Stimulated activated CD4-positive, alpha-beta T cell treated with anti-CD3 and anti-CD28 coated beads, Interleukin-4, amount 100 ng/mL, for 1 hour (primary cell): ENCODE measurements at regions not wholly inside any gene's neighbourhood (a gene's known extent, or its start where the extent isn't known, plus 50 kb on each side); places are given as distances from the start of the nearest gene placed in this dataset.

Experiments
- DNase-seq: peaks from one replicate; pipeline ENCODE4 v3.0.0-alpha.2; 2020

DNA sequence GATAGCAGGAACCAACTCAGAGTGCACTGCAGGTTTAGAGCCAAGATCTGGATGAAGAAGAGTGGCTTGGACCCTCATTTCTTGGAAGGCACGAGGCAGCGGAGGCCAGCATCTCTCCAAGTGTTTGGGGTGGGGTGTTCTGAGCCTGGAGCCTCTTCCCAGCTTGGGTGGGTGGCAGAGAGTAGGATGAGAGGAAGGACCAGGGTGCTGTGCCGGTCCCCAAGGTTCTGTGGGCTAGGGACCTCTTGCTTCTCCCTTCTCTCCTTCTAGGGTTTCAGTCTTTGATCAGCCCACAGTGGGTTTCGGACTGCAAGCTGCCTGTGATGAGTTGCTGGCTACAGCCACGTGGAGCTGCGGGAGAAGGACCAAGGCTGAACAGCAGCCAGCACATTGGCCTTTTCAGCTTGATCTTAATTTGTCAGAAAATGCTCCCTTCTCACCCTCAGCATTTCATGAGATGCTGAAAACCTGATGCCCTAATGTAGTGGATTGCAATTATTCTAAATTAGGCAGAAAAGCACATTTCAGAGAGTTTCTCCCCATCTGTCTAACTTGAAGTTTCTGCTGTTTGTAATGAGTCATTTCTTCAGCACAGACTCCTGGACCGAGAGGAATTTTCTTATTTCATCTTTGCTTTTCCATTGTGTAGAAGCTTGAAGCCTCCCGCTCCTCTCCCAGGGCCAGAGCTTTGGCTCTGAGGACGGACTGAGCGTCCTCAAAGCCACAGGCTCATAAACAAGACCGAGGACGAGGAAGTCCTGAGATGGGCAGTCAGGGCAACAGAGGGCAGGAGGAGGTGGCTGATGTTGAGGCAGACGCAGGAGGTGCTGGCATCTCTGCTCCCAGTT, 99.1 kb upstream of the HDAC4 start:
- DNase-seq = no peak

DNA sequence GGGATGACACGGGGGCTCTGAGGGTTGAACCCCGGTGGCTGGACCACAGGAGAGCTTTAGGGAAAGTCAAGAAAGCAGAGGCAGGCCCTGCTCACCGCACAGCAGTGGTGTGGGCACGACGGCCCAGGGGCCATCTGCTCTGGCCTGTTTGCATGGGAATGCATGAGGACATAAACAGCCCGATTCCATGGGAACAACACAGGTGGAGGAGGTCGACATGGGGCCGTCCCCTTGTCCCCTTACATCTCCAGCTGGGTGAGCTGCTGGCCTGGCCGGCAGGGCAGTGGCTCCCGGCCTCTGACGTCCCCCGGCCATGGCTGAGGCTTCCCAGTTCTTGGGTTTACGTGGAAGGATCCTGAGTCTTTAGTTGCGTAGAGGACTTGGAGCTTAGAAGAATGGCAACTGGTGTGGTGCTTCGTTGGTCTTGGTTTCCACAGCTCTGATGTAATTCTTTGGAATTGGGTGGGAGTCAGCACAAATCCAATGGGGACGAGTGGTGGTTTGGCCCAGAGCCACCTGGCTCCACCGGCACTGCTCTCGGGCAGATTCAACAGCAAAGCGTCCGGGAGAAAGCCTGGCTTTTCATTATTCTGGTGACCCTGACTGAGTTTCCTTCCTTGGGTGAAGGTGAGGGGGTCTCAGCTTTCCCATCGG, 98.3 kb upstream of the HDAC4 start:
- no peak for DNase-seq

DNA sequence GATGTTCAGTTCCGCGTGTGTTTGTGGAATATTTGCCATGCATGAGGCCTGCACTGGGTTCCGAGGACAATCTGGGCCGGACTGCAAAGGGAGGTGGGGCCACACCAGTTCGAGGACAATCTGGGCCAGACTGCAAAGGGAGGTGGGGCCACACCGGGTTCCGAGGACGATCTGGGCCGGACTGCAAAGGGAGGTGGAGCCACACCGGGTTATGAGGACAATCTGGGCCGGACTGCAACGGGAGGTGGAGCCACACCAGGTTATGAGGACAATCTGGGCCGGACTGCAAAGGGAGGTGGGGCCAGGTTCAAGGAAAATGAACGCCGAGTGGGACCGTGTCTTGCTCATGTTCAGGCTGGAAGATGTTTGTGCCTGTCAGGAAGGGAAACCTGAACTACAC, 97.8 kb upstream of the HDAC4 start:
- no peak for DNase-seq

- no peak for DNase-seq
These were observed 95.9 kb upstream of the HDAC4 start for GRCh38 chr2:239496700-239497099.

DNA sequence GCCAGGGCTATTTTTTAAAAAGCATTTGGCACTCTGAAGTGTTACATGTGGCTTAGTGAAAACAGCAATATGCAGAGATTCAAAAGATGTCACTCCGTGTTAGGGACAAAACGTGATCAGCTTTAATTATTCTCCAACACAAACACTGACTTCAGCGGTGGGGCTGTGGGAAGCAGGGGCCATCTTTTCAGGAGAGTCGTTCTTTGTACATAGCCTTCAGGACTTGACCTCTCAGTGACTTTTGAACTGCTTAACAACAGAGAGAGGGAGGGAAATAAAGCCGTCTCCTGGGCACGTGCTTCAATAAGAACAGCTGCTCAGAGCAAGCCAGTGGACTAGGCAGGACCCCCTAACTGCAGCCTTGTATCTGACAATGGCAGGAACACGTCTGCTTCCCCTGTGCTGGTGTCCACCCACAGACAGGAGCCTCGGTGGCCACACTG, 95.0 kb upstream of the HDAC4 start:
- DNase-seq = no peak

- no peak for DNase-seq
These were observed 94.4 kb upstream of the HDAC4 start for GRCh38 chr2:239495175-239495574.

DNA sequence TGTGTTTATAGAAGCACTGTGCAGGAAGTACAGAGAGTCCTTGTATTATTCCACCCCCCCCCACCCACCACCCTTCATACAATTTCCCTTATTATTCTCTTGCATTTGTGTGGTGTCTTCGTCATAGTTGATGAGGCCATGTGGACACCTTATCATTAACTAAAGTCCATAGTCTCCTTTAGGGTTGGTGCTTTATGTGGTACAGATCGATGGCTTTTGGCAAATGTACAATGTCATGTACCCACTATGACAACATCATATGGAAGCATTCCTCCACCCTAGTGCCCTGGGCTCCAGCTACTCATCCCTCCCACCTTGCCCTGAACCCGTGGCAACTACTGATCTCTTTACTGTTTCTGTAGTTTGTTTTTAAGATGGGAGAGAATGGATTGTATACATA, 93.8 kb upstream of the HDAC4 start:
- DNase-seq = no peak

DNA sequence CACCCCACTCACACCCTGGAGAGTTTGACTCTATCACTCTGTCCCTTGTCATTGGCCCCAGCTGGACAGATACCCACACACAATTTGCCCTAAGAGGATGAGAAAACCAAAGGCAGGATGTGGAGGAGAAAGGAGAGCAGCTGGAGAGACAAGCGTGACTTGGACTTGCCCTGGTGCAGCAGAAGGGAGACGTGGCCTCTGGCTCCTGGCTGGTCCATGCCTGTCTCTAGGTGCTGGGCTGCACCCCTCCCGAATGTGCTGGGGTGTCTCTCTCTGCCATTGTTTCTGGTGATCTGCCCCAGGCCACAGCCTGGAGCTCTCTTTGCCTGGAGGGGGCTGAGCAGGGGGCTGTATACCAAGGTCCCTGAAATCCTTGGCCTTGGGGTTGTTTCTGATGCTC, 88.7 kb upstream of the HDAC4 start:
- DNase-seq = no peak

- DNase-seq = no peak
These were observed 87.3 kb upstream of the HDAC4 start for GRCh38 chr2:239488125-239488524.

GRCh38 chr2:239487272-239487671, 86.5 kb upstream of the HDAC4 start:
- DNase-seq = no peak

DNA sequence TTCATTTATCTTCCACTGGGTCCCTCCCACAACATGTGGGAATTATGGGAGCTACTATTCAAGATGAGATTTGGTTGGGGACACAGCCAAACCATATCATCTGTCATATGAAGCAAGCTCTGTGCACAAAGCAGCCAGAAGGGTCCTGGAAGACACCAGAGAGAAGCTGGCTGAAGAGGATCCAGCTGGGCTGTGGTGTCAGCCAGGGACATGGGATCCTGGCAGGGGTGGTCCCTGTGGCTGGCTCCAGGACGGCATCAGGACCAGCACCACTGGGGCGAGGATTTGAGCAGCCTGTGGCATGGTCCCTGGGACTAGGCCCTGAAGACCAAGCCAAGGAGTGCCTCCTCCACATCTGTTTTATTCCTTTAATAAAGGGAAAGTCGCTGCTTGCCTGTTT, 84.8 kb upstream of the HDAC4 start:
- no peak for DNase-seq

DNA sequence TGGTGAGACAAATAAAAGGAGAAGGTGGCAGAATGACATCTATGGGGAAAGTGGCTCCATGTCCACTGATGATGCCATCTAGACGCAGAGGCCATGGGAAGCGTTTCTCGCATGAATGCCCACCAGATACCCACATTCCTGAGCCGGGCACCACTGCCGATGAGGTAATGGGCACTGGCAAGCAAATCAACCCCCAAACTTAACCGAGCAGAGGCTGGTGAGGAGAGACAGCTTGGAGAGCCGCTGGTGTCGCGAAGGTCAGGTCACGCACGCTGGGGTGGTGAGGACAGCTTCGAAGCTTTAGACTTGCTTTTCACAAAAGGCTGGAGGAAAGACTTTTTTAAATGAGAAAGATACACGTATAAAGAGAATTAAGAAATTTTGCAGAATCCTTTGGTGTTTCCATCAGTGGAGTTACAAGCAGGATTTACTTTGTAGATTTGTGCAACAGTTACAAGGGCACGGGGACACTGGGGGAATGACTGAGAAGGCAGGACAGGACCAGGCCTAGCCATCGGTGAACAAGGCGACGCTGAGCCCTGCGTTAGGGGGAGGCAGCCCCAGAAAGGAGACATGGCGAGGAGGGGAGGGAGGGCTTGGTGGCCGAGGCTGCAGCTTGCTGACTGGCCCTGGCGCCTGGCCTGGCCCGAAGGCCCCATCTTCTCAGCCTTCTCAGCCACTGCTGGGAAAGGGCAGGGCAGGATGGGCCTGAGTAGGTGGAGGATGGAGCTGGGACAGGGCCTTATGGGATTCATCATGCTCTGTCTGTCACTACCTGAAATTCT, 83.9 kb upstream of the HDAC4 start:
- DNase-seq = no peak

DNA sequence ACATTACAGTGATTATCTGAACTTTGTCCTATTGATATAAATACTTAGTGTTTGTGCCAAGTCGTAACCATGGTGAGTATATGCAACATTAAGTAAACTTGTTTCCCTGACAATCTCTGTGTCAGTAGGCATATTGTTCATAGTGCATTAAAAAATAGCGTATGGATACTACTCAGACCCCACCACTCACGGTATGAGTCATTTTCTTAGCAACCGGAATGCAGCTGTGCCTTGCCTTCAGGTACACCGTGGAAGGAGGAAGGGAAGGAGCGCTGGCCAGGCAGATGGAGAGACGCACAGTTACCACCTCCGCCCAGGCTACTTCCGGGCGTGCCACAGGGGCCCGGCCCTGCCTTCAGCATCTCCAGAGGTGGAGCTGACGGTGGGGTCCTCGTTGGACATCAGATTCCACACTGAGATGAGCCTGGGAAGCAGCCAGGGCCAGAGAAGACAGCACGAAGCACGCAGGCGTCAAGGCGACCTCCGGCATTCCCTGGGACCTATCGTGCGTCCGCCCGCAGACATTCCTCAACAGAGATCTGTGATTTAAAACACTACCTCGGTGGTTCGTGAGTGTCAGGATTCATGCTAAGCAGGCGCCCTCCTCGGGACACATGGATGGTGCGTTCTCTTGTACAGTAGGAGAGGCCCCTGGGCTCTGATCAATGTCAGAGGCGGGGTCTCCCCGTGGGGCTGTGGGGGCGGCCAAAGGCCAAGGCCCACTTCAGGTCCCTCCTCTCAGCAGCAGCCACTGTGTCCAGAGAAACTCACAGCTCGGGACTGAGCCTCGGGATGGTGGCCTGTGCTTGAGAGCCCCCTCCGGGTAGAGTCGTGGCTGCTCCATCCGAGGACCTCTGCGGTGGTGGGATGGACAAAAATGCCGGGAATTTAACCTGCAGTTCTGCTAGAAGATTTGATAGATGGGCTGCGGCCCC, 82.2 kb upstream of the HDAC4 start:
- no peak for DNase-seq

- no peak for DNase-seq
These were observed 78.7 kb upstream of the HDAC4 start for GRCh38 chr2:239479471-239479870.

GRCh38 chr2:239477591-239477990, 76.8 kb upstream of the HDAC4 start:
- DNase-seq = no peak

DNA sequence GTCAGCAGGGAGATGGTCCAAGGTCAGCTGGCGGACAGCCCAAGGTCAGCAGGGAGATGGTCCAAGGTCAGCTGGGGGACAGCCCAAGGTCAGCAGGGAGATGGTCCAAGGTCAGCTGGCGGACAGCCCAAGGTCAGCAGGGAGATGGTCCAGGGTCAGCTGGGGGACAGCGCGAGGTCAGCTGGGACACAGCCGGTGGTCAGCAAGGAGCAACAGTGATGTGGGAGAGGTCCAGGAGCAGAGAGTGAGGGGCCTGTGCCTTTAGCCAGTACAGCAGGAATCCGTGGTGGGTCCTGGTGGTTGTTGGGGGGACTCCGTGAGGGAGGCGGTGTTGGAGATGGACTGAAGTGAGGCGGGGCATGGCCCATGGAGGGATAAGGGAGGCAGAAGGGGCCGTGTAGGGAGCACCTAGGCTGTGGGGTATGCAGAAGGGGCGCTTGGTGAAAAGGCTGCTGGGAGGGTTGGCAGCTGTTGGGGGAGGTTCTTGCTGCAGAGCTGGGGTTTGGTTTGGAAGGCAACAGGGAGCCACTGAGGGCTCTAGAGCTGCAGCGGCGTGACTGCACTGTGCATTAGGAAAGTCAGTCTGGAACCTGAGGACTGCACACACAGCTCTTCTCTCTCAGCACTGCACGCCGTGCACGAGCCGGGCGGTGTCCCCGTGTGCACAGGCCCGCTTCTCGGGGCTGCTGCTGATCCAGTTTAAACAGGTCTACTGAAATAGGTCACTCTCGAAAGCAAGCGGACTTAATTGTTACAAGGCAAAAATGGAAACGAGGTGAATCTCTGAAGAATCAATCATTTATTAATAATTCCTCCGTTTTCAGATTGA, 76.2 kb upstream of the HDAC4 start:
- DNase-seq = no peak

- DNase-seq = no peak
These were observed 75.4 kb upstream of the HDAC4 start for GRCh38 chr2:239476029-239476756.

DNA sequence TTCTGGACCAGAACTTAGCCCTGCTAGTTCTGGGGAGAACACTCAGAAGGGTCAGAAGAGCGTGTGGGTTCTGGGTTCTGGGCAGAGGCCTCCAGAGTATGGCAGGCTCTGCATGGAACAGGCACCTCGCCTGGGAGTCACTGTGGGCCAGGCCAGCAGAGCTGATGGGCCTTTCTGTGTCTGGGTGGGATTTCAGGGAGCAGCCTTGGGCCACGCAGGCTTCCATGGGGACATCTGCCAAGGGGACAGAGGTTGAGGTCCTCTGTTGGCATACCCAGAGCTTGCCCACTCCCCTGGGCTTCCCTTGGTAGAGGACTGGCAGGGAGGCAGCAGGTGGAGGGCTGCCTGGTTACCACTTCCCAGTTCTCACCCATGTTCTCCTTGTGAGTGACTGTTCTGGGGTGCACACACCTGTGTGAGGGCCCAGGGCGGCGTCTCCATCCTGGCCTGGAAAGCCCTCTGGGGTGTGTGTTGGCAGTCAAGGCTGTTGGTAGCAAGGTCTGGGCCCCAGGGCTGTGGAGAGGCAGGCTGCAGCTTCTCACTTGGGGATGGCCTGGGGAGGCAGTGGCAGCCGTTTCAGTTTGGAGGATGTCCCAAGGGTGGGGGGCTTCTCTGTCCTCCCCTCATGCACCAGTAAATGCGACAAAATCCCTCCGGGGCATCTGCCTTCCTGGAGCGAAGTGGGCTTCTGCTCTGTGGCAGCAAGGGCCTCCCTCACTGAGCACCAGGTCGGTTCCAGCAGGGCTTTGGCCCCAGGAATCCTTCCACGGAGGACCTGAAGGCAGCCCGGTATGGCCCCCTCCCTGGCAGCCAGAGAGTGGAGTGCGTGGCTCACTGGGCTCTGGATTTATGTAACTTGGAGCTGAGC, 74.6 kb upstream of the HDAC4 start:
- DNase-seq = no peak

DNA sequence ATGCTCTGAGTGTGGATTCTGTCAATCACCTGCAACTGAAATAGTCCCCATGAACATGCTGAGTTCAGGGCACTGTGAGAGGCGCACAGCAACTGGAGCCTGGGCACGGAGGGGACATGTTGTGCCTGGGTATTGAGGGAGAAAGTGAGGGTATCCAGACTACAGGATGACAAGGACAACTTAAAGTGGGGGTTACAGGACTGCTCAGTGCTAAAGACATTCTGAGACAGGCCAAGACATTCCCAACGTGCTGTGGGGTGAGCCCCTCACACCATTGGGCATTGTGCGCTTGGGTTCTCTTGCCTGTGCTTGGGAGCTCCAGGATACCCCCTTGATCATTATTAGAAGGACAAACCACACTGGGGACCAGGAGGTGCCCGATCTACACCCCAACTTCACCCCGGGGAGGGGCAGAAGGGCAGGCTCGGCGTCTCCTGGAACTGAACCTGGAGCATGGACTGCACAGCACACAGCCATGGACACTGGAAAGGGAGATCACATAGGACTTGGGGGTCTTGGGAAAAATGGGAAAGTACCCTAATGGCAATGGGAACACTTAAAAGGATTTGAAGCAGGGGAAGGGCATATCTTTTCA, 72.5 kb upstream of the HDAC4 start:
- no peak for DNase-seq
